Colonic mucosa (tissue), 4 donors: ENCODE measurements at regions not wholly inside any gene's neighbourhood (a gene's known extent, or its start where the extent isn't known, plus 50 kb on each side); places are given as distances from the start of the nearest gene placed in this dataset.

Experiments used
- DNase-seq: peaks from one replicate; pipeline ENCODE4 v3.0.0-alpha.2; 2020
- H3K27ac ChIP-seq: fragments of 200-600 bp; one replicate; pipeline ENCODE4 v1.8.0; 2021
- H3K27me3 ChIP-seq: fragments of 200-600 bp; one replicate; pipeline ENCODE4 v1.8.0; 2021
- H3K36me3 ChIP-seq: fragments of 200-600 bp; one replicate; pipeline ENCODE4 v1.8.0; 2021
- H3K4me1 ChIP-seq: fragments of 200-600 bp; one replicate; pipeline ENCODE4 v1.8.0; 2021; ENCODE audit warnings: mild to moderate bottlenecking
- H3K4me3 ChIP-seq: fragments of 200-600 bp; one replicate; pipeline ENCODE4 v1.8.0; 2021
- H3K9ac ChIP-seq, 2 donors: one replicate each; pipeline ENCODE4 v1.7.0; 2013; ENCODE audit warnings: control low read depth in 2 of 2, low read depth in 2 of 2, low read length in 2 of 2
- H3K9me3 ChIP-seq: fragments of 200-600 bp; one replicate; pipeline ENCODE4 v1.8.0; 2021
- CTCF ChIP-seq: fragments of 200-600 bp; IDR thresholded peaks from one replicate; pipeline ENCODE4 v1.8.0; 2022; ENCODE audit warnings: antibody characterized with exemption, mild to moderate bottlenecking
- intact Hi-C: fragments of 100-400 bp; cut with DNase I; formaldehyde crosslinking; loops from one replicate; pipeline ENCODE4 v1.14.1; 2022
- donor health status: healthy.
- donor health status: DM: no; HTN: no; CAD: no.
- donor health status: DM: no; HTN: no; CAD: no.

GRCh38 chr9:115213818-115214334 is 95.9 kb upstream of the TNC start:
- Histone ChIP-seq H3K9ac (no peak overlapping the region), H3K4me3 (no peak overlapping the region), H3K27me3 (no peaks in the 10 kb centered on the region), H3K9me3 (no peaks in the 10 kb centered on the region), H3K36me3 (no peaks in the 10 kb centered on the region), H3K4me1 (no peaks in the 10 kb centered on the region), H3K27ac (no peak overlapping the region)
- DNase-seq = no peak
- intact Hi-C loops = no loop called here
- no peak for TF ChIP-seq CTCF

- no peak for DNase-seq
- Histone ChIP-seq H3K27me3 (no peaks in the 10 kb centered on the region), H3K9me3 (no peaks in the 10 kb centered on the region), H3K27ac (no peak overlapping the region), H3K9ac (no peak overlapping the region), H3K4me1 (no peaks in the 10 kb centered on the region), H3K36me3 (no peaks in the 10 kb centered on the region), H3K4me3 (no peak overlapping the region)
- TF ChIP-seq CTCF = no peak
- intact Hi-C loops = no loop called here
These were observed 98.9 kb upstream of the TNC start for GRCh38 chr9:115216873-115217272.

- Histone ChIP-seq H3K9ac (no peak overlapping the region), H3K4me3 (no peak overlapping the region), H3K27ac (no peak overlapping the region), H3K27me3 (no peaks in the 10 kb centered on the region), H3K4me1 (no peaks in the 10 kb centered on the region), H3K36me3 (no peaks in the 10 kb centered on the region), H3K9me3 (no peaks in the 10 kb centered on the region)
- TF ChIP-seq CTCF = no peak
- intact Hi-C loops = no loop called here
- DNase-seq = no peak
These were observed 102.5 kb upstream of the TNC start for GRCh38 chr9:115220319-115221005.

GRCh38 chr9:115223471-115223870 is 105.5 kb upstream of the TNC start:
- no peaks in the 10 kb centered on the region for H3K9me3 ChIP-seq
- intact Hi-C loops = no loop called here
- H3K27me3 ChIP-seq = no peaks in the 10 kb centered on the region
- H3K36me3 ChIP-seq = no peaks in the 10 kb centered on the region
- no peak for DNase-seq
- no peak overlapping the region for H3K27ac ChIP-seq
- TF ChIP-seq CTCF = no peak
- no peak overlapping the region for H3K4me3 ChIP-seq
- no peaks in the 10 kb centered on the region for H3K4me1 ChIP-seq
- no peak overlapping the region for H3K9ac ChIP-seq

- no peak for DNase-seq
- no peaks in the 10 kb centered on the region for H3K9me3 ChIP-seq
- no peaks in the 10 kb centered on the region for H3K4me1 ChIP-seq
- H3K27ac ChIP-seq = no peak overlapping the region
- no peak overlapping the region for H3K9ac ChIP-seq
- no peak for TF ChIP-seq CTCF
- intact Hi-C loops = no loop called here
- no peaks in the 10 kb centered on the region for H3K27me3 ChIP-seq
- H3K36me3 ChIP-seq = no peaks in the 10 kb centered on the region
- H3K4me3 ChIP-seq = no peak overlapping the region
These were observed 107.6 kb upstream of the TNC start for GRCh38 chr9:115225459-115226116.
